ENCODE measurements at regions not wholly inside any gene's neighbourhood (a gene's known extent, or its start where the extent isn't known, plus 50 kb on each side); places are given as distances from the start of the nearest gene placed in this dataset.

GRCh38 chr2:15871239-15871783 is 69.0 kb upstream of the MYCN start:
- H3K27me3 Mint-ChIP-seq (ENCODE audit: unreplicated experiment), result peaks cover 8% of the 10 kb centered on the region
- DNase-seq, result no peak
- BruUV-seq (replicated peaks), result no TSS peak
- H3K36me3 Mint-ChIP-seq (ENCODE audit: insufficient read depth, unreplicated experiment), result no peaks in the 10 kb centered on the region
- peaks cover 2% of the 10 kb centered on the region for H3K9me3 Mint-ChIP-seq (ENCODE audit: low read depth, unreplicated experiment)
- no peak for TF ChIP-seq CTCF (IDR thresholded peaks at IDR 0.05; ENCODE audit: unreplicated experiment)
- H3K4me3 Mint-ChIP-seq (ENCODE audit: low read depth, unreplicated experiment), result no peak overlapping the region
- H3K4me1 Mint-ChIP-seq (ENCODE audit: low read depth, unreplicated experiment), result no peaks in the 10 kb centered on the region
- no peak overlapping the region for H3K27ac Mint-ChIP-seq (ENCODE audit: unreplicated experiment)
- intact Hi-C loops (cut with micrococcal nuclease; ENCODE audit: unreplicated experiment), result no loop called here
- CTCF ChIA-PET, result no interaction called here

GRCh38 chr2:15872854-15873253 is 67.5 kb upstream of the MYCN start:
- BruUV-seq (replicated peaks), result no TSS peak
- no peaks in the 10 kb centered on the region for H3K27me3 Mint-ChIP-seq (ENCODE audit: unreplicated experiment)
- H3K27ac Mint-ChIP-seq (ENCODE audit: unreplicated experiment), result no peak overlapping the region
- intact Hi-C loops (cut with micrococcal nuclease; ENCODE audit: unreplicated experiment), result no loop called here
- no peaks in the 10 kb centered on the region for H3K9me3 Mint-ChIP-seq (ENCODE audit: low read depth, unreplicated experiment)
- DNase-seq, result no peak
- no peak for TF ChIP-seq CTCF (IDR thresholded peaks at IDR 0.05; ENCODE audit: unreplicated experiment)
- no peaks in the 10 kb centered on the region for H3K4me1 Mint-ChIP-seq (ENCODE audit: low read depth, unreplicated experiment)
- no peak overlapping the region for H3K4me3 Mint-ChIP-seq (ENCODE audit: low read depth, unreplicated experiment)
- CTCF ChIA-PET, result no interaction called here
- H3K36me3 Mint-ChIP-seq (ENCODE audit: insufficient read depth, unreplicated experiment), result no peaks in the 10 kb centered on the region

GRCh38 chr2:15874321-15874720 is 66.0 kb upstream of the MYCN start:
- no peaks in the 10 kb centered on the region for H3K36me3 Mint-ChIP-seq (ENCODE audit: insufficient read depth, unreplicated experiment)
- no TSS peak for BruUV-seq (replicated peaks)
- no peak for TF ChIP-seq CTCF (IDR thresholded peaks at IDR 0.05; ENCODE audit: unreplicated experiment)
- DNase-seq, result no peak
- H3K9me3 Mint-ChIP-seq (ENCODE audit: low read depth, unreplicated experiment), result peaks cover 2% of the 10 kb centered on the region
- no peak overlapping the region for H3K4me3 Mint-ChIP-seq (ENCODE audit: low read depth, unreplicated experiment)
- H3K27me3 Mint-ChIP-seq (ENCODE audit: unreplicated experiment), result no peaks in the 10 kb centered on the region
- H3K4me1 Mint-ChIP-seq (ENCODE audit: low read depth, unreplicated experiment), result no peaks in the 10 kb centered on the region
- CTCF ChIA-PET, result no interaction called here
- no peak overlapping the region for H3K27ac Mint-ChIP-seq (ENCODE audit: unreplicated experiment)
- intact Hi-C loops (cut with micrococcal nuclease; ENCODE audit: unreplicated experiment), result no loop called here

GRCh38 chr2:15874854-15875804 is 65.2 kb upstream of the MYCN start:
- BruUV-seq (replicated peaks), result no TSS peak
- Mint-ChIP-seq H3K4me3 (ENCODE audit: low read depth, unreplicated experiment) (no peak overlapping the region), H3K27me3 (ENCODE audit: unreplicated experiment) (no peaks in the 10 kb centered on the region), H3K27ac (ENCODE audit: unreplicated experiment) (no peak overlapping the region), H3K9me3 (ENCODE audit: low read depth, unreplicated experiment) (peaks cover 3% of the 10 kb centered on the region), H3K4me1 (ENCODE audit: low read depth, unreplicated experiment) (no peaks in the 10 kb centered on the region), H3K36me3 (ENCODE audit: insufficient read depth, unreplicated experiment) (no peaks in the 10 kb centered on the region)
- intact Hi-C loops (cut with micrococcal nuclease; ENCODE audit: unreplicated experiment), result no loop called here
- no peak for TF ChIP-seq CTCF (IDR thresholded peaks at IDR 0.05; ENCODE audit: unreplicated experiment)
- CTCF ChIA-PET, result no interaction called here
- DNase-seq, result no peak

All from Calu3 (cell line).